Cardiac muscle cell (in vitro differentiated cells and primary cell): ENCODE measurements at regions not wholly inside any gene's neighbourhood (a gene's known extent, or its start where the extent isn't known, plus 50 kb on each side); places are given as distances from the start of the nearest gene placed in this dataset.

Experiments
- DNase-seq, 2 donors: peaks; one replicate each; pipeline versions ENCODE4 v3.0.0 to v3.0.0-alpha.2; 2010 to 2017; ENCODE audit warnings: low read depth in 1 of 2, low spot score in 1 of 2
- H3K27ac ChIP-seq: fragments of 200-600 bp; sonication (generic); 2 replicates; pipeline ENCODE4 v1.5.1; 2016
- H3K27me3 ChIP-seq: fragments of 200-600 bp; sonication (generic); 2 replicates; pipeline ENCODE4 v1.6.0; 2016; ENCODE audit warnings: control low read depth
- H3K36me3 ChIP-seq: fragments of 200-600 bp; sonication (generic); 2 replicates; pipeline ENCODE4 v1.5.1; 2016; ENCODE audit warnings: control low read depth
- H3K4me1 ChIP-seq: fragments of 200-600 bp; sonication (generic); 2 replicates; pipeline ENCODE4 v1.8.1; 2017; ENCODE audit warnings: low read depth, mild to moderate bottlenecking, mixed run types
- H3K4me3 ChIP-seq: fragments of 200-600 bp; sonication (generic); 2 replicates; pipeline ENCODE4 v1.5.1; 2016; ENCODE audit warnings: mild to moderate bottlenecking
- H3K9me3 ChIP-seq: fragments of 200-600 bp; sonication (generic); 2 replicates; pipeline ENCODE4 v1.5.1; 2017; ENCODE audit warnings: low read depth, mild to moderate bottlenecking, control low read depth
- CTCF ChIP-seq: IDR thresholded peaks from 2 replicates; pipeline ENCODE4 v1.5.1; 2012; ENCODE audit warnings: low read depth, mild to moderate bottlenecking, low read length

DNA sequence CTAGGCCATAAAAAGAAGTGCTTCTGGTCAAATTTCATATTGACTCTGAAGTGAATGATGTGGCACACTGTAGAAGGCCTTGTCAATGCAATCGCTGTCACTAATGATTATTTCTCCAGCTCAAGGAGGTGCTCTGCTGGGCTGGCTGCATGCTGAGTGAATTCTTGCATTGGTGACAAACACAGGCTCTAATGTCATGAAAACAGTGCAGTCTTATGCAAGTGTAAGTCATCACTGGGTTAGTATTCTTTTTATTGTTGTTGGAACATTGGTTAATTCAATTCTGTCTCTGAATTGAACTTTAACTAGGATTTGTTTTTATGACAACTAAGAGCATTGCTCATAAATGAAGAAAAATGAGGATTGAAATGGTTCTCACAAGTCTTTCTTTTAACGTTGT, 57.3 kb upstream of the CD180 start:
- no peak for DNase-seq
- no peak overlapping the region for H3K4me3 ChIP-seq
- H3K9me3 ChIP-seq: no peaks in the 10 kb centered on the region
- TF ChIP-seq CTCF: no peak
- H3K27me3 ChIP-seq: no peaks in the 10 kb centered on the region
- H3K27ac ChIP-seq: no peak overlapping the region
- H3K4me1 ChIP-seq: peaks cover 6% of the 10 kb centered on the region
- H3K36me3 ChIP-seq: no peaks in the 10 kb centered on the region

DNA sequence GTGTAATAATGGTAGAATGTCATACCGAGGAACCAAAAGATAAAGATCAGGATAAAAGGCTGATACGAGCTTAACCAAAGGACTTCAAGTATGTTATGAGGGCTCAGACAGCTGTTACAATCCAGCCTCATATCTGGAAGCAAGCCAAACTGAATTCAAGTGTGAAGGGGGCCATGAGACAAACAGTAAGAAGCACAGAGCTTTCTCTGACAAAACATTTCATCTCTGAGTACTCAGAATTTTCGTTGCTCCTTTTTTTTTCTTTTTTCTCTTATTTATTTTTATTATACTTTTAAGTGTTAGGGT, 52.9 kb upstream of the CD180 start:
- TF ChIP-seq CTCF: no peak
- Histone ChIP-seq H3K27ac (no peak overlapping the region), H3K27me3 (no peaks in the 10 kb centered on the region), H3K9me3 (no peaks in the 10 kb centered on the region), H3K4me1 (peaks cover 12% of the 10 kb centered on the region), H3K36me3 (no peaks in the 10 kb centered on the region), H3K4me3 (no peak overlapping the region)
- peak in 1 of 2 donors; percentile 66 for DNase-seq

GRCh38 chr5:67248703-67249589, 52.3 kb upstream of the CD180 start:
- no peak overlapping the region for H3K4me3 ChIP-seq
- peaks cover 14% of the 10 kb centered on the region for H3K4me1 ChIP-seq
- H3K27ac ChIP-seq: no peak overlapping the region
- no peaks in the 10 kb centered on the region for H3K9me3 ChIP-seq
- H3K36me3 ChIP-seq: no peaks in the 10 kb centered on the region
- no peaks in the 10 kb centered on the region for H3K27me3 ChIP-seq
- TF ChIP-seq CTCF: no peak
- DNase-seq: no peak

GRCh38 chr5:67246546-67247268, 50.1 kb upstream of the CD180 start:
- peaks cover 14% of the 10 kb centered on the region for H3K4me1 ChIP-seq
- no peak overlapping the region for H3K27ac ChIP-seq
- H3K27me3 ChIP-seq: no peaks in the 10 kb centered on the region
- H3K36me3 ChIP-seq: no peaks in the 10 kb centered on the region
- no peak for DNase-seq
- H3K9me3 ChIP-seq: no peaks in the 10 kb centered on the region
- no peak overlapping the region for H3K4me3 ChIP-seq
- TF ChIP-seq CTCF: no peak
